ENCODE measurements at regions not wholly inside any gene's neighbourhood (a gene's known extent, or its start where the extent isn't known, plus 50 kb on each side); places are given as distances from the start of the nearest gene placed in this dataset.

DNA sequence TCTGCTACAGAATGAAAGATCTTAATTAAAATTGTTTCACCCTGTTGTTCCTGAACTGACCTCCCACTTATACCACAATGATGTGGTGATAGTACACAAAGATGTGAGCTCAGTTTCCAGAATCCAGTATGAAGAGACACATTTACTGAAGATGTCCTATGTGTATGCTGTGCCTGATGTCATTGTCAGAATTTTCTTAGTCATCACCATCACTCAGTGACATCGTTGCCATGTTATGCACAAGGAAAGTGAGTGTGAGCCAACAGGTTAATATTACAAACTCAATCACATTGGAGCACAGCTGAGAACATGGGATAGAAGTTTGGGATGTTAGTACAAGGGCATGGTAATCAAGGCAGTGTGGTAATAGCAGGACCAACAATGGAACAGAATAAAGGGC is 199.7 kb upstream of the CHRNA7 start:
- TF ChIP-seq, protein P1, sequence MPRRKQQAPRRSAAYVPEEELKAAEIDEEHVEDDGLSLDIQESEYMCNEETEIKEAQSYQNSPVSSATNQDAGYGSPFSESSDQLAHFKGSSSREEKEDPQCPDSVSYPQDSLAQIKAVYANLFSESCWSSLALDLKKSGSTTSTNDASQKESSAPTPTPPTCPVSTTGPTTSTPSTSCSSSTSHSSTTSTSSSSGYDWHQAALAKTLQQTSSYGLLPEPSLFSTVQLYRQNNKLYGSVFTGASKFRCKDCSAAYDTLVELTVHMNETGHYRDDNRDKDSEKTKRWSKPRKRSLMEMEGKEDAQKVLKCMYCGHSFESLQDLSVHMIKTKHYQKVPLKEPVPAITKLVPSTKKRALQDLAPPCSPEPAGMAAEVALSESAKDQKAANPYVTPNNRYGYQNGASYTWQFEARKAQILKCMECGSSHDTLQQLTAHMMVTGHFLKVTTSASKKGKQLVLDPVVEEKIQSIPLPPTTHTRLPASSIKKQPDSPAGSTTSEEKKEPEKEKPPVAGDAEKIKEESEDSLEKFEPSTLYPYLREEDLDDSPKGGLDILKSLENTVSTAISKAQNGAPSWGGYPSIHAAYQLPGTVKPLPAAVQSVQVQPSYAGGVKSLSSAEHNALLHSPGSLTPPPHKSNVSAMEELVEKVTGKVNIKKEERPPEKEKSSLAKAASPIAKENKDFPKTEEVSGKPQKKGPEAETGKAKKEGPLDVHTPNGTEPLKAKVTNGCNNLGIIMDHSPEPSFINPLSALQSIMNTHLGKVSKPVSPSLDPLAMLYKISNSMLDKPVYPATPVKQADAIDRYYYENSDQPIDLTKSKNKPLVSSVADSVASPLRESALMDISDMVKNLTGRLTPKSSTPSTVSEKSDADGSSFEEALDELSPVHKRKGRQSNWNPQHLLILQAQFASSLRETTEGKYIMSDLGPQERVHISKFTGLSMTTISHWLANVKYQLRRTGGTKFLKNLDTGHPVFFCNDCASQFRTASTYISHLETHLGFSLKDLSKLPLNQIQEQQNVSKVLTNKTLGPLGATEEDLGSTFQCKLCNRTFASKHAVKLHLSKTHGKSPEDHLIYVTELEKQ (tag by site-specific recombination; IDR thresholded peaks at IDR 0.05; ENCODE audit: borderline replicate concordance), result no peak
- TF ChIP-seq, protein P2, sequence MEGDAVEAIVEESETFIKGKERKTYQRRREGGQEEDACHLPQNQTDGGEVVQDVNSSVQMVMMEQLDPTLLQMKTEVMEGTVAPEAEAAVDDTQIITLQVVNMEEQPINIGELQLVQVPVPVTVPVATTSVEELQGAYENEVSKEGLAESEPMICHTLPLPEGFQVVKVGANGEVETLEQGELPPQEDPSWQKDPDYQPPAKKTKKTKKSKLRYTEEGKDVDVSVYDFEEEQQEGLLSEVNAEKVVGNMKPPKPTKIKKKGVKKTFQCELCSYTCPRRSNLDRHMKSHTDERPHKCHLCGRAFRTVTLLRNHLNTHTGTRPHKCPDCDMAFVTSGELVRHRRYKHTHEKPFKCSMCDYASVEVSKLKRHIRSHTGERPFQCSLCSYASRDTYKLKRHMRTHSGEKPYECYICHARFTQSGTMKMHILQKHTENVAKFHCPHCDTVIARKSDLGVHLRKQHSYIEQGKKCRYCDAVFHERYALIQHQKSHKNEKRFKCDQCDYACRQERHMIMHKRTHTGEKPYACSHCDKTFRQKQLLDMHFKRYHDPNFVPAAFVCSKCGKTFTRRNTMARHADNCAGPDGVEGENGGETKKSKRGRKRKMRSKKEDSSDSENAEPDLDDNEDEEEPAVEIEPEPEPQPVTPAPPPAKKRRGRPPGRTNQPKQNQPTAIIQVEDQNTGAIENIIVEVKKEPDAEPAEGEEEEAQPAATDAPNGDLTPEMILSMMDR (tag by site-specific recombination; IDR thresholded peaks at IDR 0.05), result no peak
- TF ChIP-seq ZNF146 (tag by site-specific recombination; IDR thresholded peaks at IDR 0.05), result no peak
- no peak for TF ChIP-seq ZNF785 (tag by site-specific recombination; IDR thresholded peaks at IDR 0.05)
- TF ChIP-seq OVOL3 (tag by site-specific recombination; IDR thresholded peaks at IDR 0.05), result no peak
- no peak for TF ChIP-seq SP2 (tag by site-specific recombination; IDR thresholded peaks at IDR 0.05)

Data from HEK293 (cell line).